ENCODE measurements at regions not wholly inside any gene's neighbourhood (a gene's known extent, or its start where the extent isn't known, plus 50 kb on each side); places are given as distances from the start of the nearest gene placed in this dataset.

DNA sequence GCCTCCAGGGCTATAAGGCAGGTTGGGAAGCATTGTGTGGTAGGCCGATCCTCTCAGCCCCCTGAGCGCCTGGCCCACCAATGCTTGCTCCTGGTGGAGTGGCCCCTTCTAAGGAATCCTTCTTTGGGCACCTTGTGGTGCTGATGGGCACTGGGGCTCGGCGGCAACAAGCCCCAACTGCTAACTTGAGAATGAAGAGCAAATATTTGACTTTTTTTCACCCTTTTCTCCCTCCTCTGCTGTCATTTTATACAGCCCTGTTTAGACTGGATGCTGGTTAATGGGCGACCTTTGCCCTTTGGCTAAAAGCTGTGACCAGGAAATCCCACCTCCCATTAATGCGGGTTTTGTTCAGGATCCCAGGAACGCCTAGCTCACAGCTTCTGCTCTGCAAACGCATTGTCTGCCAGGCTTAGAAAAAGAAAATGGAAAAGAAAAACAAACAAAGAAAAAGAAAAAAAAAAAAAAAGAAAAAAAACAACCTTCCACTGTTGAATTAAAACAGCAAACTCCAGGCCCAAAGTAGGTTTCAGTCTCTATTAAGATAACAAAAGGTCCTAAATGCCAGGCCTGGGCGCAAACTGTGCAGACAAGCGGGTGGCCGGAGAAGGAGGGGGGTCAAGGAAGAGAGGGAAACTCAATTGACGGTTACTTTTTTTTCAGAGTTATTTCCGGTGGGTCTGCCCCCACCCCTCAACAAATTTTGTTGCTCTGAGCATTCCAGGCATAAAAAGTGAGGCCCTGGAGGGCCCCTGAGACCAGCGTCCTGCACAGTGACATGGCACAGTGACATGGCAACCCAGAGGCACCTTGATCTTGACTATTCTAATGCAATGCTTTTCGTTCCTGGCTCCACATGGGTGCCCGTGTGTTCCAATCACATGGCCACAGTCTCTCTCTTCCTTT is 301.4 kb downstream of the MAF start:
- no peak for DNase-seq (ENCODE audit: low spot score)

DNA sequence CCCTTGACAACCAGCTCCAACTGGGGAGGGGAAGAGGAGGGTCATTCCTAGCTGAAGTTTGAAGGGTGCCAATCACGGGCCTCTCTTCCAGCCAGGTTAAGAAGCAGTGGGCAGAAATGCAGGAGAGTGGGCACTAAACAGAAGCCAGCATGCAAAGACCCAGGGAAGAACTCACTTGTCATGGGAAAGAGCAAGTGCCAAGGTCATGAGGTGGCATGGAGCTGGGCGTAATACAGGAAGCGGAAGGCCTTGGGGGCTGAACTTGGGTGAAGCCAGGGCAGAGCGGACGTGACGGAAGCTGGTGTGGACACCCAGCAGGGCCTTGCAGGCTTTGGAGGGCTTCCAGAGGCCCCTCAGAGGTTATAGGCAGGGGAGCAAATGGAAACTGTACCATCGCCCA is 302.1 kb downstream of the MAF start:
- DNase-seq (ENCODE audit: low spot score) = no peak

GRCh38 chr16:79297805-79298204 is 302.7 kb downstream of the MAF start:
- peak; percentile 40 for DNase-seq (ENCODE audit: low spot score)

DNA sequence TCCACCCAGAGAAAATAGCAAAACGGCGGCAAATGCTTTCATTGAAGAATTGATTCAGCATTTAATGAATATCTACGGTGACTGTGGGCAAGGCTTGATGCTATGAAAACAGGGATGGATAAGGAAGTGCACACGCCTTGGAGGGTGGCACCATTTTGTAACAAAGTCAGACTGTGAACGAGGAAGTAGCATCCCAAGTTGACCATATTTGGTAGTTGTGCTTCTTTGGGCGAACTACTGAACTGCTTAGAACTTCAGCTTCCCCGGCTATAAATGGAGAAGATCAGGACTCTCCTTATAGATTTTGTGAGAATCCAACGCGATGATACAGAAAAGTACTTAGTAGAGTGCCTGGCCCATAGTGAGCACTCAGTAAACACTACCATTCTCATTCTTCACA is 303.2 kb downstream of the MAF start:
- no peak for DNase-seq (ENCODE audit: low spot score)

DNA sequence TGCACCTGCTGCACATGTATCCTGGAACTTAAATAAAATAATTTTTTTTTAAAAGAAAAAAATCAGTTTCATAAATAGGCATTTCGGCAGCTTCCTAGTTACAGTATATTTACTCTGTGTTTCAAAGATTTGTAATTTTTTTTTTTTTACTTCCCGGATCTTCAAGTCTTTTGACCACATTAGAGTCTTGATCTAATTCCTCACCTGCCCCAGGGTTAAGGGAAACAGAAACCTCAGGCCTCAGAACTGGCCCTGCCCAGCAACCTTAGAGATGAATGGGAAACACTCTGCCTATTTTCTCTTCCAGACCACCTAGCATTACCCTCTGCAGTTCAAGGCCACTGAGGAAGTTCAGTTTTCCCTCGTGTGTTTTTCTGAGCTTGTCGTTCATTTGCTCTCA is 304.0 kb downstream of the MAF start:
- no peak for DNase-seq (ENCODE audit: low spot score)

DNA sequence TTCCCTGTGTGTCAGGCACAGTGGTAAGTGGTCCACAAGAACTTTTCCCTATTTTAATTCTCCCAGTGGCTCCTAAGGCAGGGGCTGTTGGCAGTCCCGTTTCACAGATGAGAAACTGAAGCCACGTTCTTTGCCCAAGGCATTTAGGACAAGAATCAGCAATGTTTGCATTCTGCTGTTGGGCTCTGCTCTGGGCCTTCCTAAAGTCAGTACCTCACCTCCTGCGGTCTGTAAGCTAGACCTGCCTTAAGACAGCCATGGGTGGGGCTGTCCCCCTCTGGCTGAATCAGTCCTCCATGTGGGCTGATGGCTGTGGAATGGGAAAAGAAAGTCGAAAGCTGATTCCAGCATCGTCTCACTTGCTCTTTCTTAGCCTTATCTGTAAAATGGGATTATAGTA is 304.8 kb downstream of the MAF start:
- DNase-seq (ENCODE audit: low spot score) = no peak

DNA sequence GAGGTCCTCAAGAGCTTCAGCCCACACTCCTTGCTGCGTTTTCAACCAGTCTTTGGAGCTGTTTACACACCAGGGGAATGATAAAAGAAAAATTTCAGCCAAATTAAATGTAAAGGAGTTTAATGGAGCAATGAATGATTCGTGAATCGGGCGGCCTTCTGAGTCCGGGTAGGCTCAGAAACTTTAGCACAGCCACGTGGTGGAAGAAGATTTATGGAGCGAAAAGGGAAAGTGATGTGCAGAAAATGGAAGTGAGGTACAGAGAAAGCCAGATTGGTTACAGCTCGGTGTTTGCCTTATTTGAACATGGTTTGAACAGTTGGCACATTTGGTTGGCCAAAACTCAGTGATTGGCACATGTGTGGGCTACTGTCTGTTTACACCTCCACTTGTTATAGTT is 305.4 kb downstream of the MAF start:
- no peak for DNase-seq (ENCODE audit: low spot score)

DNA sequence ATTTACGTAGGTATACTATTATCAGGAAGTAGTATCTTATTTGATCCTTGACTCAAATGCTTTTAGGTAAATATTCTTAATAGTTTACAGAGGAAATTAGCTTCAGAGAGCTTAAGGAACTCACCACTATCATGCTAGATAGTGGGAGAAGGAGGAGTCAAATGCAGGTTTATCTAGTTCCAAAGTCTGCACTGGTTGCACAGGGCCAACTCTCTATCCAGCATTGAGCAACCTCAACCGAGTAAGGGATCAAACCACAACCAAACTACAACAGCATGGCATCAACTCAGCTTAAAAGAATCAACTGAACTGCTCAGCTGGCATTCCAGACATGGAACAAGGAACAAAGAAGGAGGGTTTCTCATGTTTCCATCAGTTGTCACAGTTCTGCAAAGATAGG is 306.0 kb downstream of the MAF start:
- DNase-seq (ENCODE audit: low spot score) = no peak

GRCh38 chr16:79293836-79294460 is 306.6 kb downstream of the MAF start:
- DNase-seq (ENCODE audit: low spot score) = no peak

DNA sequence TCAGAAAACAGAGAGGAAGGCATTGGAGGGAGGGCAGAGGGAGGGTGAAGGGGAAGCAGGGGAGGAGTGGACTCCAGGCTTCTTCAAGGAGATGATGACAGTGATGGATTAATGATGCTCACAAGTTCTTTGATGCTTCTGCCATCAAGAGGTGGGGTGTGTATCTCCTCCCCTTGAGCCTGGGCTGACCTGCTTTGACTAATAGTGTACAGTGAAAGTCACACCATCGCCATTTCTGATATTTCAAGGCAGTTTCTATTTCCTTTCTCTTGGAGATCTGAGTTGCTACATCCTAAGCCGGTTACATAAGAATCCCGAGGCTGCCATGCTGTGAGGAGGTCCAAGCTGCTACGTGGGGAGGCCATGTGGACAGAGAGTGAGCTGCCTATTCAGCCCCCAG is 312.5 kb downstream of the MAF start:
- no peak for DNase-seq (ENCODE audit: low spot score)

GRCh38 chr16:79287424-79287917 is 313.1 kb downstream of the MAF start:
- no peak for DNase-seq (ENCODE audit: low spot score)

DNA sequence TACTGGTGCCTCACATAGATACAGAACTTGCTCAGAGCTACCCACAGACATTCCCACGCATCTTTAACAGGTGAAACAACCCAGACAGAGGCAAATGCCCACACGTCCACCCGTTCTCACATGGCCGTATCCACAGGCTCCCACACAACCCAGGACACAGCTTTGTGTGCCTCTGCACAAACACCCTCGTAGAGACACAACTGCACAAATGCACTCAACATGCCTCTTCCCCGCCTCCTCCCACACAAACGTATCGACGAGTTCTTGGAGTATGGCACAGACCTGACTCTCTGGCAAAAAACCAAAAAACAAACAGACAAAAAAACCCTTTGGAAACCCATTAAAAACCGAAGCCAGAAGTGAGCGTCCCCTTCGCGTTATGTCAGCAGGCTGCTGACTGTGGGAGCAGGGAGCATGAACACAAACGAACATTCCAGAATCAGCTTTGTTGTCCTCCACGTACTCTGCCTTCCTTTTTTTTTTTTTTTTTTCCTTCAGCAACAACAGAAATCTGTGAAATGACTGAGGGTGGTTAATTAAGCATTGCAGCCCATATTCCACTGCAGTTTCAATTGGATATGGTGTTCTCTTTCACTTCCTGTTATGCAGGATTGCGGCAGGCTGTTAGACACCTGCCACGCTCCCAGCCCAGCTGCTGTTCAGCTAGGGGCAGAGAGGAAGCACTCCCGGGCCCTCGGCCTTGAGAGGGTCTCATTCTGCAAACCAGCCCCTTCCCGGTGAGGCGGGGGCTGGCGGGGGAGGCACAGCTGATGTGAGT is 313.7 kb downstream of the MAF start:
- peak; percentile 13 for DNase-seq (ENCODE audit: low spot score)

- no peak for DNase-seq (ENCODE audit: low spot score)
These were observed 315.8 kb downstream of the MAF start for GRCh38 chr16:79284766-79285165.

- no peak for DNase-seq (ENCODE audit: low spot score)
These were observed 317.0 kb downstream of the MAF start for GRCh38 chr16:79283578-79283977.

DNA sequence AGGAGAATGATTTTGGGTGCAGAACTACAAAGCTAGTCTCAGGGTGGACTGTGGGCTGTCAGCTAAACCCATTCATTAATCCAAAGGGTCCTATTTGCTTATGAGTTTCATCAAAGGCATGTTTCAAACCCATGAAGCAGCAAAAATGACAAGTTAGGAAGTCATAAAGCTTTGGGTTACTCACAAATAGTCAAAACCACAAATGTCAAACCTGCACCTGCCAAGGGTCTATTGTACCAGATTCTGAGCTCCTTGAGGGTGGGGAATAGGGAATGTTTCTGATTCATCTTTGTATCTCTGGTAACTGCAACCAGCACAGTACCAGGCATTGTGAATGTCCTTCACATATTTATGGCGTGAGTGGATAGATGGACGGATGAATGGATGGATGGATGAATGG is 317.7 kb downstream of the MAF start:
- DNase-seq (ENCODE audit: low spot score) = peak; percentile 67

- DNase-seq (ENCODE audit: low spot score) = no peak
These were observed 322.0 kb downstream of the MAF start for GRCh38 chr16:79278506-79278905.

DNA sequence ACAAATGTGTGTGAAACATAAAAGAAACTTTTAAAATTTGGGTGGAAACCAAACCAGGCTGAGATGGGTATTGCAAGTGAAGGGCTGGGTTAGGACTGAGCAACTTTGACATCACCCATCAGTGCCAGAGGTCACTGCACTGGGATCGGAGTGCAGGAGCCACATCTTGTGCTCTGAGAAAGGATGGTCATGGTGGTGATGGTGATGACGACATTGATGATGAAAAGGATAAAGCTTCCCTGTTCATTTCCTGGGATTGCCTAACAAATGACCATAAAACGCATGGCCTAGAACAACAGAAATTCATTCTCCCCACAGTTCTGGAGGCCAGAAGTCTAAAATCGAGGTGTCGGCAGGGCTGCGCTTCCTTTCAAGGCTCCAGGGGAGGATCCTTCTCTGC is 324.0 kb downstream of the MAF start:
- no peak for DNase-seq (ENCODE audit: low spot score)

DNA sequence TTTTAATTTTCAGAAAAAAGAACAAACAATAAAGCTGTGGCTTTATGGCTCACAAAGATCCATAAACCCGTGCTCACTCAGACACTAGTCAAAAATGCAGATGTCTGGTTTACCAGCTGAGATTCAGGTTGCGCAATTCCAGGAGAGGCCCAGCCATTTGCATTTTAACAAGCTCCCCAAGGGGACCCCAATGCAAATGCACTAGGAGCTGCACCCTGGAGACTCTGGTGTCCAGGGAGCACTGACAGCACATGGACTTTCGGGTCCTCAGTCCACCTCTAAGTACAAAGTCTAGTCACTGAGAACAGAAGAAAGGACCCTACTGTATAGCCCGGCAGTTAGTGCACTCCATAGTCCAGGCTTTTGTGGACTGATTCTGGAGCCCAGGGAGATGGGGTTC is 326.3 kb downstream of the MAF start:
- DNase-seq (ENCODE audit: low spot score) = no peak

DNA sequence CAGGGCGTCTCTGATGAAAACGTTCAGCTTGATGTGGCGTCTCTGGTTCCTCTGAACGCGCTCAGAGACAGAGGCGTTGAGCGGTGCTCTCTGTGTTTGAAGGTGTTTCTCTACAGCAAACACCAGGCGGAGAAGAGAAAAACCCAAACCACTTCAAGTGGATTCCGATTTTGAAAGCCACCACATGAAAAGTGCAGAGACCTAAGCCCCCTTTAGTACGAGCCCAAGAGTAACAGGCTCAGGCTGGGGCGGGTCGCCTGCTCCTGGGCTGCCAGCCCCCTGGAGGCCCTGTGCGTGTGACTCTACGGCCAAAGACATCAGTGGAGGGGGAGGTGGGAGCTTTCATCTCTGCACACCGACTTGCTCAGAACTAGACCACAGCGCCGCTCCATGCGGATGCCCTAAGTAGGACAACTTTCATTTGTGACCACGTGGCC is 328.4 kb downstream of the MAF start:
- DNase-seq (ENCODE audit: low spot score) = no peak

GRCh38 chr16:79271583-79271982 is 329.0 kb downstream of the MAF start:
- DNase-seq (ENCODE audit: low spot score) = no peak

- DNase-seq (ENCODE audit: low spot score) = no peak
These were observed 330.5 kb downstream of the MAF start for GRCh38 chr16:79270011-79270410.

DNA sequence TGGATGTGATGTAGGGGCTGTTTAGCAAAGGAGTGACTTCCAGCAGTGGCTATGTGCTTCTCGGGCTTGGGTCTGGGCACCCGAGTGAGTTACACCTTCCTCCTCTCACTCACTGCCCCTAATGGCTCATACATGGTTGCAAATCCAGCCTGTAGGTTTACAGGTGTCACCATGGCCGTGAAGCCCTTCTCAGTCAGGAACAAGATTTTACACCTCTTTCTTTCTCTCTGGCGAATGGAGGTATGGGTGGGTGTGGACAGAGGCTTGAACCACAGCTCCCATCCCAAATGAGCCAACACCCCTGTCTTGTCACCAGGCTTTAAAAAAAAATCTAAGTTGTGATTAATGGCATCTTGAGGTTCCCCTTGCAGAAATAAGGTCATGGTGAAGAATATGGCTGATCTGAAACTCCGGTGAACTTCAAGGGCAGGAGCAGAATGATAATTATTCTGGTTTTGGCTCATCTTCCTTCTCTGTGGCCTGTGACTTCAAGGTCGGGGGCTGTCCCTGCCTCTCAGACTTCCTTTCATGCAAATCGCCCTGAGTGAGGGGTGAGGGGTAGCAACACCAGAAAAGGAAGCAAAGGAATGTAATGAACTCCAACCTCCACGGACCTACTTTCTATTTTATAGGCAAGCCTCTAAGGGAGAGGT is 331.2 kb downstream of the MAF start:
- no peak for DNase-seq (ENCODE audit: low spot score)
